ENCODE measurements at regions not wholly inside any gene's neighbourhood (a gene's known extent, or its start where the extent isn't known, plus 50 kb on each side); places are given as distances from the start of the nearest gene placed in this dataset.

GRCh38 chr6:144843701-144844100 lies 558.6 kb downstream of the UTRN start:
- H3K27ac ChIP-seq: no peak overlapping the region

GRCh38 chr6:144844596-144844995 lies 559.5 kb downstream of the UTRN start:
- TF ChIP-seq CTCF (IDR thresholded peaks at IDR 0.05) (no peak), ZFX (IDR thresholded peaks at IDR 0.05; ENCODE audit: borderline replicate concordance) (no peak)
- no peak overlapping the region for H3K27ac ChIP-seq

More at GRCh38 chr6:144843701-144844100, 558.6 kb downstream of the UTRN start:
- TF ChIP-seq CTCF (IDR thresholded peaks at IDR 0.05): no peak
- no peak for TF ChIP-seq ZFX (IDR thresholded peaks at IDR 0.05; ENCODE audit: borderline replicate concordance)

- TF ChIP-seq ZFX (IDR thresholded peaks at IDR 0.05; ENCODE audit: borderline replicate concordance) (no peak), CTCF (IDR thresholded peaks at IDR 0.05) (no peak)
- H3K27ac ChIP-seq: no peak overlapping the region
These were observed 560.1 kb downstream of the UTRN start for GRCh38 chr6:144845186-144845585.

GRCh38 chr6:144847916-144848315 lies 562.8 kb downstream of the UTRN start:
- H3K27ac ChIP-seq: no peak overlapping the region
- TF ChIP-seq ZFX (IDR thresholded peaks at IDR 0.05; ENCODE audit: borderline replicate concordance): no peak

GRCh38 chr6:144849920-144850319 lies 564.8 kb downstream of the UTRN start:
- TF ChIP-seq ZFX (IDR thresholded peaks at IDR 0.05; ENCODE audit: borderline replicate concordance): no peak
- no peak for TF ChIP-seq CTCF (IDR thresholded peaks at IDR 0.05)
- H3K27ac ChIP-seq: no peak overlapping the region

GRCh38 chr6:144853603-144854002 lies 568.5 kb downstream of the UTRN start:
- no peak for TF ChIP-seq CTCF (IDR thresholded peaks at IDR 0.05)
- no peak for TF ChIP-seq ZFX (IDR thresholded peaks at IDR 0.05; ENCODE audit: borderline replicate concordance)
- no peak overlapping the region for H3K27ac ChIP-seq

- TF ChIP-seq ZFX (IDR thresholded peaks at IDR 0.05; ENCODE audit: borderline replicate concordance) (no peak), CTCF (IDR thresholded peaks at IDR 0.05) (no peak)
- no peak overlapping the region for H3K27ac ChIP-seq
These were observed 569.5 kb downstream of the UTRN start for GRCh38 chr6:144854654-144855053.

GRCh38 chr6:144855375-144855774 lies 570.2 kb downstream of the UTRN start:
- TF ChIP-seq ZFX (IDR thresholded peaks at IDR 0.05; ENCODE audit: borderline replicate concordance) (no peak), CTCF (IDR thresholded peaks at IDR 0.05) (no peak)
- no peak overlapping the region for H3K27ac ChIP-seq

Data from 22Rv1 (cell line).